ENCODE measurements at regions not wholly inside any gene's neighbourhood (a gene's known extent, or its start where the extent isn't known, plus 50 kb on each side); places are given as distances from the start of the nearest gene placed in this dataset.

DNA sequence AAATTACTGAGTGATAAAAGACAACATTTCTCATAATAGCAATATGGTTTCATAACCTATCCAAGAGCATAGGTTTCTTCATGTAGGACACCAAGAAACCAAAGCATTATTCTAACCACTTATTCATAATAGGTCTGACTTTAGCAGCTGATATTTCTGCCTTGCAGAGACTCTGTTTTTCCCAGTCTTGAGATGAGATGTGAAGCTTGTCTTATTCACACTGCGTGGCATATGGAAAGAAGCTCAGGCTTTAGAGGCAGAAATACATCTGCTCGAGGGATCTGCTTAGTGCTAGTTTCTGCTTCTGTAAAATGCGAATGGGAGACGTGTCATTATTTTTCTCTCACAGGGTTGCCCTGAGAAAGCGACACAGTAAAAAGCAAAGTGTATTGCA lies 232.0 kb upstream of the SPRY2 start:
- DNase-seq (ENCODE audit: low spot score): no peak
- no peaks in the 10 kb centered on the region for H3K27me3 ChIP-seq (replicated peaks; ENCODE audit: insufficient read depth)
- no peak overlapping the region for H3K27ac ChIP-seq
- intact Hi-C loops (cut with DNase I): no loop called here
- 72% methylated on average over 5 of the region's 5 CpGs for WGBS
- no peaks in the 10 kb centered on the region for H3K36me3 ChIP-seq
- H3K4me3 ChIP-seq: no peak overlapping the region
- H3K4me1 ChIP-seq (replicated peaks): no peaks in the 10 kb centered on the region
- no peaks in the 10 kb centered on the region for H3K9me3 ChIP-seq
- TF ChIP-seq POLR2AphosphoS5 (IDR thresholded peaks at IDR 0.05) (no peak), POLR2A (IDR thresholded peaks at IDR 0.05) (no peak)
- TF ChIP-seq, protein P1, sequence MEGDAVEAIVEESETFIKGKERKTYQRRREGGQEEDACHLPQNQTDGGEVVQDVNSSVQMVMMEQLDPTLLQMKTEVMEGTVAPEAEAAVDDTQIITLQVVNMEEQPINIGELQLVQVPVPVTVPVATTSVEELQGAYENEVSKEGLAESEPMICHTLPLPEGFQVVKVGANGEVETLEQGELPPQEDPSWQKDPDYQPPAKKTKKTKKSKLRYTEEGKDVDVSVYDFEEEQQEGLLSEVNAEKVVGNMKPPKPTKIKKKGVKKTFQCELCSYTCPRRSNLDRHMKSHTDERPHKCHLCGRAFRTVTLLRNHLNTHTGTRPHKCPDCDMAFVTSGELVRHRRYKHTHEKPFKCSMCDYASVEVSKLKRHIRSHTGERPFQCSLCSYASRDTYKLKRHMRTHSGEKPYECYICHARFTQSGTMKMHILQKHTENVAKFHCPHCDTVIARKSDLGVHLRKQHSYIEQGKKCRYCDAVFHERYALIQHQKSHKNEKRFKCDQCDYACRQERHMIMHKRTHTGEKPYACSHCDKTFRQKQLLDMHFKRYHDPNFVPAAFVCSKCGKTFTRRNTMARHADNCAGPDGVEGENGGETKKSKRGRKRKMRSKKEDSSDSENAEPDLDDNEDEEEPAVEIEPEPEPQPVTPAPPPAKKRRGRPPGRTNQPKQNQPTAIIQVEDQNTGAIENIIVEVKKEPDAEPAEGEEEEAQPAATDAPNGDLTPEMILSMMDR (IDR thresholded peaks at IDR 0.05): no peak

DNA sequence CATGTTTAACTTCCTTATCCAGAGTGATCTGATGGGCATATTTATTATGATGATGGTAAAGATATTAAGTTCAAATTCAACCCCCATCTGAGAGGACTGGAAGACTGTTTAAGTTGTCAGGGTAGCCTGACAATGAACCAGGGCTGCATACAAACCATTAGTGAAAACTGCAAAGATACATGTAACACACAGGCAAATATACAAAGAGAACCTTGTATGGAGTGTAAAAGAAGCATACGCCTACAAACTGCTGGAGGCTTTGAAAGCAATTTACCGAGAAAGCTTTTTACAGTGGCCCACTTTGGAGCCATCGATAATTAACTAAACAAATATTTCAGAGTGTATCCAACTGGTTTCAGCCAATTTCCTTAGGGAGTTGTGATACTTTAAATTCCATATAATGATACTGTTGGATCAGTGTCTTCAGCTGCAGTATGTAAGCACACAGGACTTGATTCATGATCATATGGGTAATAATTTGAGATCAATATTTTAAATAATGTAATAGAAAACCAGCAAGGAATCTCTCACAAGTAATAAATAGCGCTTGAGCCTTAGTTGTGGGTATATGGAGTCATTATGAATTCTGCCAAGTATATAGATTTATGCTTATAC lies 231.5 kb upstream of the SPRY2 start:
- no peaks in the 10 kb centered on the region for H3K36me3 ChIP-seq
- H3K4me3 ChIP-seq: no peak overlapping the region
- no peaks in the 10 kb centered on the region for H3K4me1 ChIP-seq (replicated peaks)
- intact Hi-C loops (cut with DNase I): no loop called here
- no peaks in the 10 kb centered on the region for H3K9me3 ChIP-seq
- no peak overlapping the region for H3K27ac ChIP-seq
- no peak for TF ChIP-seq POLR2AphosphoS5 (IDR thresholded peaks at IDR 0.05)
- TF ChIP-seq POLR2A (IDR thresholded peaks at IDR 0.05): no peak
- TF ChIP-seq, protein P1 (IDR thresholded peaks at IDR 0.05): no peak
- WGBS: 46% methylated on average over 4 of the region's 4 CpGs
- H3K27me3 ChIP-seq (replicated peaks; ENCODE audit: insufficient read depth): no peaks in the 10 kb centered on the region
- DNase-seq (ENCODE audit: low spot score): no peak

DNA sequence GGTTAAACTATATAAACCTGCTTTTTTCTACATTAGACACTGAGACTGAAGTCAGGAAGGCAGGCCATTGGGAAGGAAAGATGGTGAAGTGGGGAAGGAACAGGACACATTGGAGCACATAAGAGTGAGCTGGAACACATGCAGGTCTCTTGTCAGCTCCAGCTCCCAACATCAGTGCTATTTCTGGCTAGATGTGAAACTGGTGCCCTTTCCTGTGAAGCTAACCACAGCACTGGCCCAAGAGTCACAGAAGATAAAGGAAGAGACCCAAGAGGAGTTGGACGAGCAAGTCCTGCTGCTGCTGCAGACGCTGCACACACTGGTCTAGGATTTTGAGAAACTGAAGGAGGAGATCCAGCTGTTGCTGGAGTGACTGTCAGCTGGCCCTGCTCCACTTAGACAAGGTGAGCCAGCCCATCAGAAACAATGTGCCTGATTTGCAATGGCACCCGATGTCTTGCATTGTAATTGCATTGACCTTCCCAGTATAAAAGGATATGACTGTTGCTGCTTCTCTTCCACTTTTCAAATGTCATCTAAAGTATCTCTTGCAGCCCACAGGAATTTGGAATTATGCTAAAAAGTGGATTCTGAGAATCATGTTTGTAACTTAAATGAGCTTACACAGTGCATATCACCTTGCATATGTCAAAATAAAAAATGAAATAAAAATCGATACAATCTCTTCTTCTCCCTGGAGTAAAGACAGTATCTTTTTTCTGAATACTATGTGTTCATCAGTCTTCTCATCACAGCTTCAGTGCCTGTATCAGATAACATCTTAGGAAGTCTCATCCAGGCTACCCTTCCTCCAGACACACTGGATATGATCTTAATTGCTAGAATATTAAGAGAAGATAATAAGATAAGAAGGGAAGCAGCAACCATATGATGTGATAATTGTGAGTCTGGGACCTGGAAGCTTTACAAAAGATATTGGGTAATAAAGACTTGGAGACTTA lies 230.7 kb upstream of the SPRY2 start:
- Histone ChIP-seq H3K27ac (no peak overlapping the region), H3K36me3 (no peaks in the 10 kb centered on the region), H3K9me3 (no peaks in the 10 kb centered on the region), H3K4me1 (replicated peaks) (no peaks in the 10 kb centered on the region), H3K4me3 (no peak overlapping the region), H3K27me3 (replicated peaks; ENCODE audit: insufficient read depth) (no peaks in the 10 kb centered on the region)
- DNase-seq (ENCODE audit: low spot score): no peak
- WGBS: 42% methylated on average over 4 of the region's 4 CpGs
- TF ChIP-seq POLR2AphosphoS5 (IDR thresholded peaks at IDR 0.05) (no peak), POLR2A (IDR thresholded peaks at IDR 0.05) (no peak)
- TF ChIP-seq, protein P1 (IDR thresholded peaks at IDR 0.05): no peak
- intact Hi-C loops (cut with DNase I): no loop called here

DNA sequence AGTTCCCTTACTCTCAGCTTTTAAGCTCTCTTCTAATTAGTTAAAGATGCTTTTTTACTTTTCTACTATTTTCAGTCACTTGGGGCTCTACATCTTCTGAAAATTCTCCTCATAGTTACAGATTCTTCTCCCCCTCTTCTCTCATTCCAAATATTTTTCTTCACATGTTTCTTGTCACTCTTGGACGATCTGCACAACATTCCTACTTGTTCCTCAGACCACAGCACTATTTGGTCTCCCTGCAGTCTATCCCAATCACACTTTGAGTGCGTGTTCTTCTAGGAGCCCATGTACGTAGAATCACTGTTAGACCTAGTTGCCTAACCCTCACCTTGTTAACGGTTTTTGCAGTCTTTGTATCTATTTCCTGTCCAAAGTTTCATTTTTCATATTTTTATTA lies 222.5 kb upstream of the SPRY2 start:
- TF ChIP-seq, protein P1 (IDR thresholded peaks at IDR 0.05): no peak
- TF ChIP-seq POLR2A (IDR thresholded peaks at IDR 0.05): no peak
- no peak for TF ChIP-seq POLR2AphosphoS5 (IDR thresholded peaks at IDR 0.05)
- intact Hi-C loops (cut with DNase I): no loop called here
- Histone ChIP-seq H3K36me3 (no peaks in the 10 kb centered on the region), H3K4me3 (no peak overlapping the region), H3K9me3 (no peaks in the 10 kb centered on the region), H3K4me1 (replicated peaks) (no peaks in the 10 kb centered on the region), H3K27me3 (replicated peaks; ENCODE audit: insufficient read depth) (no peaks in the 10 kb centered on the region), H3K27ac (no peak overlapping the region)
- no peak for DNase-seq (ENCODE audit: low spot score)
- 70% methylated on average over 4 of the region's 4 CpGs for WGBS
